GM12878 (cell line): ENCODE measurements at regions not wholly inside any gene's neighbourhood (a gene's known extent, or its start where the extent isn't known, plus 50 kb on each side); places are given as distances from the start of the nearest gene placed in this dataset.

ENCODE experiments used
- ATAC-seq: fragments of 200-7000 bp; cut with Tn5 transposase; 3 replicates; pipeline ENCODE4 v1.9.1; 2020; ENCODE audit warnings: mild to moderate bottlenecking, moderate library complexity
- BruUV-seq: library from RNA; stranded (reverse); fragments of 400-500 nt; replicated peaks from 2 replicates; lab custom pipeline; 2021; lab: Mats Ljungman, UMichigan
- CTCF ChIA-PET: fragments of 300-600 bp; sonication (Branson Sonifier 250); formaldehyde crosslinking; extraction: SDS; loops from one replicate; lab custom pipeline; 2021; ENCODE audit warnings: inconsistent platforms; lab: Yijun Ruan, JAX
- POLR2A ChIA-PET: fragments of 350-600 bp; formaldehyde crosslinking; extraction: SDS; loops from one replicate; lab custom pipeline; 2021; ENCODE audit warnings: inconsistent platforms; lab: Charles Lee
- RAD21 ChIA-PET: fragments of 300-600 bp; sonication (Branson Sonifier 250); formaldehyde crosslinking; loops from one replicate; lab custom pipeline; 2023; ENCODE audit warnings: antibody characterized with exemption; ENCODE audit not compliant: unreplicated experiment; lab: Charles Lee
- SMC1A ChIA-PET: fragments of 300-600 bp; sonication (Branson Sonifier 250); formaldehyde crosslinking; loops from one replicate; lab custom pipeline; 2023; ENCODE audit not compliant: unreplicated experiment, uncharacterized antibody; lab: Charles Lee
- DNase-seq: peaks from one replicate; pipeline ENCODE4 v3.0.0-alpha.2; 2011; ENCODE audit warnings: low read depth, low spot score
- FAIRE-seq: peaks from 3 replicates; lab custom pipeline; 2011; peaks lifted over from hg19 to GRCh38; lab: Jason Lieb, UNC
- H2AFZ ChIP-seq: 2 replicates; pipeline ENCODE4 v1.6.0; 2011; ENCODE audit warnings: low read depth, low read length, control low read depth; ENCODE audit not compliant: control insufficient read depth
- H3K27ac ChIP-seq: 2 replicates; pipeline ENCODE4 v1.5.1; 2011; ENCODE audit warnings: control low read depth; ENCODE audit not compliant: control insufficient read depth, insufficient read depth
- H3K27me3 ChIP-seq, 2 experiments: replicated peaks in 1 of 2; 2 replicates each; pipeline versions ENCODE4 v1.6.0 to v1.6.1; 2011; ENCODE audit warnings: low read length in 1 of 2; ENCODE audit not compliant: control insufficient read depth in 2 of 2, insufficient read depth in 2 of 2
- H3K36me3 ChIP-seq, 2 experiments: 2 replicates each; pipeline ENCODE4 v1.5.1; 2011; ENCODE audit warnings: low read length in 1 of 2; ENCODE audit not compliant: control insufficient read depth in 2 of 2, insufficient read depth in 2 of 2
- H3K4me1 ChIP-seq: 2 replicates; pipeline ENCODE4 v1.6.1; 2011; ENCODE audit warnings: mild to moderate bottlenecking, low read length, moderate library complexity, mixed read lengths; ENCODE audit not compliant: control insufficient read depth, insufficient read depth
- H3K4me2 ChIP-seq: 2 replicates; pipeline ENCODE4 v1.6.0; 2011; ENCODE audit warnings: control low read depth; ENCODE audit not compliant: control insufficient read depth, insufficient read depth
- H3K4me3 ChIP-seq: fragments of 200-600 bp; sonication (generic); 2 replicates; pipeline ENCODE4 v1.5.1; 2016
- H3K79me2 ChIP-seq: 2 replicates; pipeline ENCODE4 v1.6.0; 2011; ENCODE audit warnings: low read length; ENCODE audit not compliant: control insufficient read depth, insufficient read depth
- H3K9ac ChIP-seq: 2 replicates; pipeline ENCODE4 v1.8.0; 2011; ENCODE audit warnings: low read length, control low read depth, mixed read lengths; ENCODE audit not compliant: control insufficient read depth, insufficient read depth
- H3K9me3 ChIP-seq: replicated peaks from 3 replicates; pipeline ENCODE4 v1.5.1; 2011; ENCODE audit warnings: mild to moderate bottlenecking, low read length; ENCODE audit not compliant: control insufficient read depth, insufficient read depth
- H4K20me1 ChIP-seq: 2 replicates; pipeline ENCODE4 v1.6.0; 2011; ENCODE audit not compliant: control insufficient read depth, insufficient read depth
- CBX3 ChIP-seq: fragments of 200-600 bp; sonication (generic); IDR thresholded peaks from 2 replicates; pipeline ENCODE4 v1.6.1; 2016; ENCODE audit warnings: low read depth, borderline replicate concordance
- FOS ChIP-seq: IDR thresholded peaks from 3 replicates; pipeline ENCODE4 v1.6.1; 2011; ENCODE audit warnings: borderline replicate concordance; ENCODE audit not compliant: insufficient read length; ENCODE audit errors: extremely low read depth
- RAD51 ChIP-seq: fragments of 450-650 bp; IDR thresholded peaks from 2 replicates; pipeline ENCODE4 v1.6.1; 2016; ENCODE audit warnings: moderate library complexity, mild to moderate bottlenecking, inconsistent platforms
- SMARCA5 ChIP-seq: fragments of 450-650 bp; IDR thresholded peaks from 2 replicates; pipeline ENCODE4 v1.6.1; 2017; ENCODE audit warnings: mild to moderate bottlenecking
- ZNF217 ChIP-seq: fragments of 450-650 bp; IDR thresholded peaks from 2 replicates; pipeline ENCODE4 v1.6.1; 2017; ENCODE audit warnings: antibody characterized with exemption, mild to moderate bottlenecking
- ZZZ3 ChIP-seq: IDR thresholded peaks from 2 replicates; pipeline ENCODE4 v1.6.1; 2011; ENCODE audit warnings: low read depth; ENCODE audit not compliant: control insufficient read depth, insufficient read length
- WGBS: methylation state at CpG from one replicate; pipeline ENCODE4 v1.1.6; 2016; ENCODE audit warnings: low lambda C conversion rate; ENCODE audit not compliant: insufficient replicate concordance, insufficient coverage; ENCODE audit errors: missing lambda C conversion rate; 5-methylcytosine and 5-hydroxymethylcytosine counted together
- in situ Hi-C: fragments of 300-500 bp; cut with MboI; formaldehyde crosslinking; loops from 9 replicates; pipeline ENCODE4 v1.14.3; 2018; ENCODE audit warnings: mixed read lengths
- intact Hi-C: fragments of 100-400 bp; cut with micrococcal nuclease; formaldehyde crosslinking; loops from one replicate; pipeline ENCODE4 v1.14.2; 2022; ENCODE audit not compliant: unreplicated experiment
- TF ChIP-seq, protein P1 (sequence below): IDR thresholded peaks from 2 replicates; pipeline ENCODE4 v1.6.1; 2012; ENCODE audit warnings: low read depth, low read length, improper control_type of control experiment
- TF ChIP-seq, protein P2 (sequence below): IDR thresholded peaks from 2 replicates; pipeline ENCODE4 v1.6.1; 2011; ENCODE audit warnings: mild to moderate bottlenecking, low read depth, low read length, moderate library complexity; ENCODE audit not compliant: insufficient replicate concordance
- TF ChIP-seq, protein P3 (sequence below): IDR thresholded peaks from 2 replicates; pipeline ENCODE4 v1.6.1; 2011; ENCODE audit warnings: borderline replicate concordance, low read depth, mild to moderate bottlenecking, moderate library complexity, mixed read lengths, low read length; ENCODE audit not compliant: insufficient read depth; ENCODE audit errors: extremely low read length

DNA sequence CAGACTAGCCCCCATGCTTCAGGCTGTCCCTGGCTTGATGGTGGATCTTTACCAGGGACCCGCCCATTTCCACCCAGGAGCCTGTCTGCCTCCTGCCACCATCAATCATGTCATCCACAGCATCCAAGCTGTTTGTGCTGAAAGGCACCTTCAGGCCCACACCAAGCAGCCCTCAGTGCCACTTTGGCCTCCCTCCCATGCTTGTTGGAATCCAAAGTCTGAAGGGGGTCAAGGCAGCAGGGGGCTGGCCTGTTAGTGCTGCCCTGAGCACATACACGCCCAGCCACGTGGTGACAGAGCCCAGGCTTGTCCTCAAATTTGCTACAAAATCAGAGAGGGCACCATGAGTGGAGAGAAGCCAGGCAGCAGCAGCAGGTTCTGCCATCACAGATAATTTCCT, 1146.8 kb downstream of the FSCB start:
- in situ Hi-C loops, result no loop called here
- POLR2A ChIA-PET, result no interaction called here
- no peaks in the 10 kb centered on the region for H3K9me3 ChIP-seq

More for the DNA sequence above, 1146.8 kb downstream of the FSCB start:
- no TSS peak for BruUV-seq
- no peak overlapping the region for H3K4me2 ChIP-seq
- H3K4me3 ChIP-seq, result no peak overlapping the region
- H3K27me3 ChIP-seq, result no peaks in the 10 kb centered on the region
- ChIA-PET RAD21 (no interaction called here), CTCF (no interaction called here), SMC1A (no interaction called here)
- no peaks in the 10 kb centered on the region for H3K4me1 ChIP-seq
- H3K79me2 ChIP-seq, result no peaks in the 10 kb centered on the region
- no peak overlapping the region for H3K9ac ChIP-seq
- no peaks in the 10 kb centered on the region for H3K36me3 ChIP-seq
- no peak for ATAC-seq
- WGBS, result 0% methylated on average over 3 of the region's 3 CpGs
- H4K20me1 ChIP-seq, result no peaks in the 10 kb centered on the region
- intact Hi-C loops, result no loop called here
- no peak overlapping the region for H3K27ac ChIP-seq
- no peak for FAIRE-seq
- H2AFZ ChIP-seq, result no peak overlapping the region
- DNase-seq, result no peak
- TF ChIP-seq SMARCA5, result no peak
- TF ChIP-seq, protein P1, sequence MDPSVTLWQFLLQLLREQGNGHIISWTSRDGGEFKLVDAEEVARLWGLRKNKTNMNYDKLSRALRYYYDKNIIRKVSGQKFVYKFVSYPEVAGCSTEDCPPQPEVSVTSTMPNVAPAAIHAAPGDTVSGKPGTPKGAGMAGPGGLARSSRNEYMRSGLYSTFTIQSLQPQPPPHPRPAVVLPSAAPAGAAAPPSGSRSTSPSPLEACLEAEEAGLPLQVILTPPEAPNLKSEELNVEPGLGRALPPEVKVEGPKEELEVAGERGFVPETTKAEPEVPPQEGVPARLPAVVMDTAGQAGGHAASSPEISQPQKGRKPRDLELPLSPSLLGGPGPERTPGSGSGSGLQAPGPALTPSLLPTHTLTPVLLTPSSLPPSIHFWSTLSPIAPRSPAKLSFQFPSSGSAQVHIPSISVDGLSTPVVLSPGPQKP, result no peak
- TF ChIP-seq RAD51, result no peak
- no peak for TF ChIP-seq ZNF217
- no peak for TF ChIP-seq FOS
- TF ChIP-seq, protein P2, sequence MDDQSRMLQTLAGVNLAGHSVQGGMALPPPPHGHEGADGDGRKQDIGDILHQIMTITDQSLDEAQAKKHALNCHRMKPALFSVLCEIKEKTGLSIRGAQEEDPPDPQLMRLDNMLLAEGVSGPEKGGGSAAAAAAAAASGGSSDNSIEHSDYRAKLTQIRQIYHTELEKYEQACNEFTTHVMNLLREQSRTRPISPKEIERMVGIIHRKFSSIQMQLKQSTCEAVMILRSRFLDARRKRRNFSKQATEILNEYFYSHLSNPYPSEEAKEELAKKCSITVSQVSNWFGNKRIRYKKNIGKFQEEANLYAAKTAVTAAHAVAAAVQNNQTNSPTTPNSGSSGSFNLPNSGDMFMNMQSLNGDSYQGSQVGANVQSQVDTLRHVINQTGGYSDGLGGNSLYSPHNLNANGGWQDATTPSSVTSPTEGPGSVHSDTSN, result no peak
- TF ChIP-seq, protein P3, sequence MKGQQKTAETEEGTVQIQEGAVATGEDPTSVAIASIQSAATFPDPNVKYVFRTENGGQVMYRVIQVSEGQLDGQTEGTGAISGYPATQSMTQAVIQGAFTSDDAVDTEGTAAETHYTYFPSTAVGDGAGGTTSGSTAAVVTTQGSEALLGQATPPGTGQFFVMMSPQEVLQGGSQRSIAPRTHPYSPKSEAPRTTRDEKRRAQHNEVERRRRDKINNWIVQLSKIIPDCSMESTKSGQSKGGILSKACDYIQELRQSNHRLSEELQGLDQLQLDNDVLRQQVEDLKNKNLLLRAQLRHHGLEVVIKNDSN, result no peak
- no peak for TF ChIP-seq CBX3
- TF ChIP-seq ZZZ3, result no peak
- TF ChIP-seq, all 136 proteins: peak for 0
